ENCODE measurements at regions not wholly inside any gene's neighbourhood (a gene's known extent, or its start where the extent isn't known, plus 50 kb on each side); places are given as distances from the start of the nearest gene placed in this dataset.

GRCh38 chr13:63514886-63515285, 2099.2 kb upstream of the PCDH20 start:
- Mint-ChIP-seq H3K27me3 (ENCODE audit: insufficient read depth) (peaks cover 2% of the 10 kb centered on the region; the same call in 1 of the 2 replicates), H3K27ac (no peak overlapping the region), H3K9me3 (no peaks in the 10 kb centered on the region), H3K4me1 (ENCODE audit: low read depth) (no peaks in the 10 kb centered on the region), H3K4me3 (no peak overlapping the region), H3K36me3 (ENCODE audit: low read depth) (no peaks in the 10 kb centered on the region)
- DNase-seq, result no peak
- TF ChIP-seq CTCF (IDR thresholded peaks at IDR 0.05), result no peak

GRCh38 chr13:63512095-63512494, 2096.4 kb upstream of the PCDH20 start:
- Mint-ChIP-seq H3K27me3 (ENCODE audit: insufficient read depth) (peaks cover 2% of the 10 kb centered on the region), H3K4me1 (ENCODE audit: low read depth) (no peaks in the 10 kb centered on the region), H3K4me3 (no peak overlapping the region), H3K27ac (no peak overlapping the region), H3K9me3 (no peaks in the 10 kb centered on the region), H3K36me3 (ENCODE audit: low read depth) (no peaks in the 10 kb centered on the region)
- no peak for DNase-seq
- no peak for TF ChIP-seq CTCF (IDR thresholded peaks at IDR 0.05)

GRCh38 chr13:63501702-63502101, 2086.1 kb upstream of the PCDH20 start:
- DNase-seq, result no peak
- H3K4me3 Mint-ChIP-seq, result no peak overlapping the region
- H3K9me3 Mint-ChIP-seq, result peaks cover 35% of the 10 kb centered on the region
- H3K4me1 Mint-ChIP-seq (ENCODE audit: low read depth), result no peaks in the 10 kb centered on the region
- H3K27ac Mint-ChIP-seq, result no peak overlapping the region
- H3K27me3 Mint-ChIP-seq (ENCODE audit: insufficient read depth), result no peaks in the 10 kb centered on the region
- no peaks in the 10 kb centered on the region for H3K36me3 Mint-ChIP-seq (ENCODE audit: low read depth)
- TF ChIP-seq CTCF (IDR thresholded peaks at IDR 0.05), result no peak

GRCh38 chr13:63497601-63498000, 2082.0 kb upstream of the PCDH20 start:
- Mint-ChIP-seq H3K4me3 (no peak overlapping the region), H3K27me3 (ENCODE audit: insufficient read depth) (no peaks in the 10 kb centered on the region), H3K9me3 (peaks cover 18% of the 10 kb centered on the region), H3K27ac (no peak overlapping the region), H3K4me1 (ENCODE audit: low read depth) (no peaks in the 10 kb centered on the region), H3K36me3 (ENCODE audit: low read depth) (no peaks in the 10 kb centered on the region)
- DNase-seq, result no peak
- TF ChIP-seq CTCF (IDR thresholded peaks at IDR 0.05), result no peak

- no peak for TF ChIP-seq CTCF (IDR thresholded peaks at IDR 0.05)
- H3K36me3 Mint-ChIP-seq (ENCODE audit: low read depth), result no peaks in the 10 kb centered on the region
- H3K4me3 Mint-ChIP-seq, result no peak overlapping the region
- no peak for DNase-seq
- no peak overlapping the region for H3K27ac Mint-ChIP-seq
- no peaks in the 10 kb centered on the region for H3K4me1 Mint-ChIP-seq (ENCODE audit: low read depth)
- no peaks in the 10 kb centered on the region; the same call in 1 of the 2 replicates for H3K9me3 Mint-ChIP-seq
- H3K27me3 Mint-ChIP-seq (ENCODE audit: insufficient read depth), result no peaks in the 10 kb centered on the region
Measured at GRCh38 chr13:63492604-63493003, 2077.0 kb upstream of the PCDH20 start.

- Mint-ChIP-seq H3K9me3 (peaks cover 4% of the 10 kb centered on the region; the same call in 1 of the 2 replicates), H3K36me3 (ENCODE audit: low read depth) (no peaks in the 10 kb centered on the region), H3K27me3 (ENCODE audit: insufficient read depth) (no peaks in the 10 kb centered on the region), H3K4me1 (ENCODE audit: low read depth) (no peaks in the 10 kb centered on the region), H3K27ac (no peak overlapping the region), H3K4me3 (no peak overlapping the region)
- no peak for DNase-seq
- no peak for TF ChIP-seq CTCF (IDR thresholded peaks at IDR 0.05)
Measured at GRCh38 chr13:63490149-63490548, 2074.5 kb upstream of the PCDH20 start.
